Neural cell (in vitro differentiated cells): ENCODE measurements at regions not wholly inside any gene's neighbourhood (a gene's known extent, or its start where the extent isn't known, plus 50 kb on each side); places are given as distances from the start of the nearest gene placed in this dataset.

Experiments used
- H2AFZ ChIP-seq: fragments of 200-600, 300-800 bp; sonication (generic), shearing (Covaris generic); 2 replicates; pipeline ENCODE4 v1.6.0; 2014; ENCODE audit warnings: low read depth, mild to moderate bottlenecking, antibody characterized with exemption, low read length, moderate library complexity
- H3F3A ChIP-seq: fragments of 200-600 bp; shearing (Covaris generic); 2 replicates; pipeline ENCODE4 v1.6.1; 2016; ENCODE audit warnings: mild to moderate bottlenecking, moderate library complexity, mixed read lengths, antibody characterized with exemption, low read length; ENCODE audit not compliant: insufficient read depth, poor library complexity, severe bottlenecking
- H3K27ac ChIP-seq: fragments of 200-600, 300-800 bp; sonication (generic), shearing (Covaris generic); 2 replicates; pipeline ENCODE4 v1.5.1; 2014; ENCODE audit warnings: mild to moderate bottlenecking, low read length, moderate library complexity
- H3K27me3 ChIP-seq: fragments of 300-800, 200-600 bp; sonication (generic), shearing (Covaris generic); 2 replicates; pipeline ENCODE4 v1.6.0; 2014; ENCODE audit warnings: mild to moderate bottlenecking, low read depth, low read length, moderate library complexity; ENCODE audit not compliant: insufficient read depth
- H3K36me3 ChIP-seq: fragments of 300-800, 200-600 bp; sonication (generic), shearing (Covaris generic); 2 replicates; pipeline ENCODE4 v1.5.1; 2014; ENCODE audit warnings: mild to moderate bottlenecking, antibody characterized with exemption, low read length, moderate library complexity; ENCODE audit not compliant: insufficient read depth
- H3K4me2 ChIP-seq: fragments of 300-800, 200-600 bp; sonication (generic), shearing (Covaris generic); 2 replicates; pipeline ENCODE4 v1.6.0; 2014; ENCODE audit warnings: mild to moderate bottlenecking, low read length
- H3K4me3 ChIP-seq: fragments of 300-800, 200-600 bp; sonication (generic), shearing (Covaris generic); 2 replicates; pipeline ENCODE4 v1.5.1; 2014; ENCODE audit warnings: mild to moderate bottlenecking, low read length, moderate library complexity
- H3K79me2 ChIP-seq: fragments of 200-600 bp; shearing (Covaris generic); replicated peaks from 2 replicates; pipeline ENCODE4 v1.6.0; 2014; ENCODE audit warnings: mild to moderate bottlenecking, low read length, moderate library complexity; ENCODE audit not compliant: insufficient read depth
- H3K9ac ChIP-seq: fragments of 300-800, 200-600 bp; sonication (generic), shearing (Covaris generic); 2 replicates; pipeline ENCODE4 v1.6.1; 2016; ENCODE audit warnings: mild to moderate bottlenecking, low read length, mixed read lengths
- H3K9me2 ChIP-seq: fragments of 200-600 bp; shearing (Covaris generic); 2 replicates; pipeline ENCODE4 v1.6.1; 2016; ENCODE audit warnings: mild to moderate bottlenecking, low read length, mixed read lengths; ENCODE audit not compliant: insufficient read depth
- H3K9me3 ChIP-seq: fragments of 200-600, 300-800 bp; sonication (generic), shearing (Covaris generic); 2 replicates; pipeline ENCODE4 v1.6.1; 2016; ENCODE audit warnings: mild to moderate bottlenecking, mixed run types, low read length, moderate library complexity, mixed read lengths
- H4K20me1 ChIP-seq: fragments of 200-600 bp; shearing (Covaris generic); 2 replicates; pipeline ENCODE4 v1.6.1; 2016; ENCODE audit warnings: mild to moderate bottlenecking, mixed run types; ENCODE audit not compliant: insufficient read depth
- EP300 ChIP-seq: fragments of 450-650 bp; conservative IDR thresholded peaks from 2 replicates; pipeline ENCODE4 v1.6.1; 2014; ENCODE audit warnings: antibody characterized with exemption, mild to moderate bottlenecking, moderate library complexity; ENCODE audit not compliant: poor library complexity, severe bottlenecking
- EZH2 ChIP-seq: fragments of 200-600, 300-800 bp; shearing (Covaris generic), sonication (generic); IDR thresholded peaks from 2 replicates; pipeline ENCODE4 v1.6.1; 2014; ENCODE audit warnings: antibody characterized with exemption, low read length, borderline replicate concordance, mild to moderate bottlenecking; ENCODE audit not compliant: insufficient read depth, poor library complexity, severe bottlenecking
- MXI1 ChIP-seq: fragments of 450-650 bp; conservative IDR thresholded peaks from 2 replicates; pipeline ENCODE4 v1.6.1; 2014; ENCODE audit warnings: antibody characterized with exemption, mild to moderate bottlenecking; ENCODE audit not compliant: poor library complexity, severe bottlenecking
- POLR2AphosphoS5 ChIP-seq: IDR thresholded peaks from 2 replicates; pipeline ENCODE4 v1.6.1; 2012
- RAD21 ChIP-seq: fragments of 450-650 bp; conservative IDR thresholded peaks from 2 replicates; pipeline ENCODE4 v1.6.1; 2014; ENCODE audit warnings: antibody characterized with exemption, mild to moderate bottlenecking, moderate library complexity
- REST ChIP-seq: IDR thresholded peaks from 2 replicates; pipeline ENCODE4 v1.6.1; 2012; ENCODE audit warnings: borderline replicate concordance
- SMC3 ChIP-seq: fragments of 450-650 bp; conservative IDR thresholded peaks from 2 replicates; pipeline ENCODE4 v1.6.1; 2014; ENCODE audit warnings: antibody characterized with exemption, mild to moderate bottlenecking, moderate library complexity; ENCODE audit not compliant: poor library complexity
- TAF1 ChIP-seq: IDR thresholded peaks from 2 replicates; pipeline ENCODE4 v1.6.1; 2012; ENCODE audit warnings: low read depth
- TF ChIP-seq, protein P1 (sequence below): fragments of 450-650 bp; IDR thresholded peaks from 2 replicates; pipeline ENCODE4 v1.5.1; 2014; ENCODE audit warnings: antibody characterized with exemption, mild to moderate bottlenecking, moderate library complexity; ENCODE audit not compliant: poor library complexity, severe bottlenecking

- no peak overlapping the region for H3K4me2 ChIP-seq
- no peak overlapping the region for H2AFZ ChIP-seq
- no peaks in the 10 kb centered on the region for H3K9me2 ChIP-seq
- H3F3A ChIP-seq, result no peaks in the 10 kb centered on the region
- H3K27me3 ChIP-seq, result no peaks in the 10 kb centered on the region
- no peaks in the 10 kb centered on the region for H4K20me1 ChIP-seq
- H3K9ac ChIP-seq, result no peak overlapping the region
- no peak overlapping the region for H3K4me3 ChIP-seq
- TF ChIP-seq, protein P1, sequence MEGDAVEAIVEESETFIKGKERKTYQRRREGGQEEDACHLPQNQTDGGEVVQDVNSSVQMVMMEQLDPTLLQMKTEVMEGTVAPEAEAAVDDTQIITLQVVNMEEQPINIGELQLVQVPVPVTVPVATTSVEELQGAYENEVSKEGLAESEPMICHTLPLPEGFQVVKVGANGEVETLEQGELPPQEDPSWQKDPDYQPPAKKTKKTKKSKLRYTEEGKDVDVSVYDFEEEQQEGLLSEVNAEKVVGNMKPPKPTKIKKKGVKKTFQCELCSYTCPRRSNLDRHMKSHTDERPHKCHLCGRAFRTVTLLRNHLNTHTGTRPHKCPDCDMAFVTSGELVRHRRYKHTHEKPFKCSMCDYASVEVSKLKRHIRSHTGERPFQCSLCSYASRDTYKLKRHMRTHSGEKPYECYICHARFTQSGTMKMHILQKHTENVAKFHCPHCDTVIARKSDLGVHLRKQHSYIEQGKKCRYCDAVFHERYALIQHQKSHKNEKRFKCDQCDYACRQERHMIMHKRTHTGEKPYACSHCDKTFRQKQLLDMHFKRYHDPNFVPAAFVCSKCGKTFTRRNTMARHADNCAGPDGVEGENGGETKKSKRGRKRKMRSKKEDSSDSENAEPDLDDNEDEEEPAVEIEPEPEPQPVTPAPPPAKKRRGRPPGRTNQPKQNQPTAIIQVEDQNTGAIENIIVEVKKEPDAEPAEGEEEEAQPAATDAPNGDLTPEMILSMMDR, result no peak
- no peak for TF ChIP-seq EZH2
- no peak for TF ChIP-seq SMC3
- TF ChIP-seq RAD21, result no peak
- no peak for TF ChIP-seq REST
- TF ChIP-seq EP300, result no peak
- no peak for TF ChIP-seq TAF1
- no peak for TF ChIP-seq MXI1
- no peak for TF ChIP-seq POLR2AphosphoS5
- no peaks in the 10 kb centered on the region for H3K36me3 ChIP-seq
- H3K79me2 ChIP-seq, result no peaks in the 10 kb centered on the region
- no peak overlapping the region for H3K27ac ChIP-seq
- no peaks in the 10 kb centered on the region for H3K9me3 ChIP-seq
Observed at GRCh38 chr5:82497242-82497641, 219.1 kb upstream of the RPS23 start.

GRCh38 chr5:82494942-82495341 is 216.8 kb upstream of the RPS23 start:
- H3K36me3 ChIP-seq, result no peaks in the 10 kb centered on the region
- H3K27me3 ChIP-seq, result no peaks in the 10 kb centered on the region
- TF ChIP-seq, protein P1, result no peak
- no peak for TF ChIP-seq EP300
- TF ChIP-seq RAD21, result no peak
- no peak for TF ChIP-seq EZH2
- TF ChIP-seq SMC3, result no peak
- no peak for TF ChIP-seq POLR2AphosphoS5
- TF ChIP-seq TAF1, result no peak
- no peak for TF ChIP-seq REST
- TF ChIP-seq MXI1, result no peak
- no peak overlapping the region for H3K27ac ChIP-seq
- no peaks in the 10 kb centered on the region for H3K79me2 ChIP-seq
- no peak overlapping the region for H3K9ac ChIP-seq
- H3K4me2 ChIP-seq, result no peak overlapping the region
- H4K20me1 ChIP-seq, result no peaks in the 10 kb centered on the region
- no peaks in the 10 kb centered on the region for H3K9me3 ChIP-seq
- H3K4me3 ChIP-seq, result no peak overlapping the region
- no peaks in the 10 kb centered on the region for H3F3A ChIP-seq
- H3K9me2 ChIP-seq, result no peaks in the 10 kb centered on the region
- no peak overlapping the region for H2AFZ ChIP-seq
